ENCODE measurements at regions not wholly inside any gene's neighbourhood (a gene's known extent, or its start where the extent isn't known, plus 50 kb on each side); places are given as distances from the start of the nearest gene placed in this dataset.

DNA sequence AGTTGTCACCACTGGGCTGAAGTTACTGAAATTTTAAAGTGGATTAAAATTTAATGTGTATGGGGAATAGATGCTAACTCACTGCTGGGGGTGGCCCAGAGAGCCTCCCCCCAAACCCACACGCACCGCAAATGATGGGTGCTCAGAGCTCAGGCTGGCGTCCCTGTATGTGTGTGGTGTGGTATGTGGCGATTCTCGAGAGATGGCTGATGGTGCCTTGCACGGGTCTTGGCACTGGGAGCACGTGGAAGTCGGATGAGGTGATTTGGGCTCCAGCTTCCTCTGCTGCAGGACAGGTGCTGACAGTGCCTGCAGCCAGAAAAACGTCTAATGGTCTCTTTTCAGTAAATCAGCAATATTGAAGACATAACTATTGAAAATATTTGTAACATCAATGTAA is 1473.3 kb downstream of the TBC1D22A start:
- no TSS peak for BruUV-seq (replicated peaks)
- H3K4me1 ChIP-seq (ENCODE audit: control insufficient read depth, insufficient read depth, low read length) = no peaks in the 10 kb centered on the region
- ChIA-PET POLR2A (no interaction called here), CTCF (no interaction called here)
- no peak for ATAC-seq
- DNase-seq (ENCODE audit: low read depth, low spot score) = no peak
- no peaks in the 10 kb centered on the region for H3K27me3 ChIP-seq (ENCODE audit: control insufficient read depth, insufficient read depth, low read length)
- intact Hi-C loops (cut with micrococcal nuclease; ENCODE audit: unreplicated experiment) (no loop called here), in situ Hi-C loops (cut with HindIII; ENCODE audit: low pct_unique_long_range_greater_than_20kb, low sequenced_read_pairs) (no loop called here)
- no peak for TF ChIP-seq SIN3A (IDR thresholded peaks at IDR 0.05; ENCODE audit: borderline replicate concordance, insufficient read depth, low read depth, low read length)
- peaks cover 6% of the 10 kb centered on the region; the same call in 1 of the 2 replicates for H3K9me3 ChIP-seq (ENCODE audit: control insufficient read depth, insufficient read depth, low read depth, low read length)
- H3K4me3 ChIP-seq (ENCODE audit: low read depth in 2 of 2, low read length in 2 of 2) = no peak overlapping the region
- H3K27ac ChIP-seq (ENCODE audit: low read length) = no peak overlapping the region
- H3K36me3 ChIP-seq (ENCODE audit: control insufficient read depth, insufficient read depth, low read length) = no peaks in the 10 kb centered on the region

GRCh38 chr22:48234011-48234410 is 1471.6 kb downstream of the TBC1D22A start:
- TF ChIP-seq CTCF (IDR thresholded peaks at IDR 0.05) = no peak
- no peak for TF ChIP-seq SIN3A (IDR thresholded peaks at IDR 0.05; ENCODE audit: borderline replicate concordance, insufficient read depth, low read depth, low read length)
- TF ChIP-seq REST (IDR thresholded peaks at IDR 0.05; ENCODE audit: insufficient read depth in 1 of 2, low read depth in 2 of 2, low read length in 1 of 2) = no peak
- TF ChIP-seq POLR2AphosphoS5 (IDR thresholded peaks at IDR 0.05; ENCODE audit: low read depth, low read length) = no peak
- TF ChIP-seq TCF7L2 (IDR thresholded peaks at IDR 0.05; ENCODE audit: low read depth, low read length) = no peak
- ChIA-PET CTCF (no interaction called here), POLR2A (no interaction called here)
- Histone ChIP-seq H3K27me3 (ENCODE audit: control insufficient read depth, insufficient read depth, low read length) (no peaks in the 10 kb centered on the region), H3K27ac (ENCODE audit: low read length) (no peak overlapping the region), H3K9me3 (ENCODE audit: control insufficient read depth, insufficient read depth, low read depth, low read length) (peaks cover 6% of the 10 kb centered on the region; the same call in 1 of the 2 replicates), H3K4me1 (ENCODE audit: control insufficient read depth, insufficient read depth, low read length) (no peaks in the 10 kb centered on the region), H3K4me3 (ENCODE audit: low read depth in 2 of 2, low read length in 2 of 2) (no peak overlapping the region), H3K36me3 (ENCODE audit: control insufficient read depth, insufficient read depth, low read length) (no peaks in the 10 kb centered on the region)
- DNase-seq (ENCODE audit: low read depth, low spot score) (no peak), ATAC-seq (no peak)
- BruUV-seq (replicated peaks) = no TSS peak
- in situ Hi-C loops (cut with HindIII; ENCODE audit: low pct_unique_long_range_greater_than_20kb, low sequenced_read_pairs) (no loop called here), intact Hi-C loops (cut with micrococcal nuclease; ENCODE audit: unreplicated experiment) (no loop called here)

GRCh38 chr22:48233586-48233985 is 1471.1 kb downstream of the TBC1D22A start:
- POLR2A ChIA-PET = no interaction called here
- no peaks in the 10 kb centered on the region for H3K27me3 ChIP-seq (ENCODE audit: control insufficient read depth, insufficient read depth, low read length)
- H3K36me3 ChIP-seq (ENCODE audit: control insufficient read depth, insufficient read depth, low read length) = no peaks in the 10 kb centered on the region
- H3K4me1 ChIP-seq (ENCODE audit: control insufficient read depth, insufficient read depth, low read length) = no peaks in the 10 kb centered on the region
- in situ Hi-C loops (cut with HindIII; ENCODE audit: low pct_unique_long_range_greater_than_20kb, low sequenced_read_pairs) (no loop called here), intact Hi-C loops (cut with micrococcal nuclease; ENCODE audit: unreplicated experiment) (no loop called here)
- DNase-seq (ENCODE audit: low read depth, low spot score) = no peak
- H3K4me3 ChIP-seq (ENCODE audit: low read depth in 2 of 2, low read length in 2 of 2) = no peak overlapping the region
- ATAC-seq = no peak
- no peak for TF ChIP-seq CTCF (IDR thresholded peaks at IDR 0.05)
- no peak for TF ChIP-seq TCF7L2 (IDR thresholded peaks at IDR 0.05; ENCODE audit: low read depth, low read length)
- no peak for TF ChIP-seq SIN3A (IDR thresholded peaks at IDR 0.05; ENCODE audit: borderline replicate concordance, insufficient read depth, low read depth, low read length)
- no peak for TF ChIP-seq REST (IDR thresholded peaks at IDR 0.05; ENCODE audit: insufficient read depth in 1 of 2, low read depth in 2 of 2, low read length in 1 of 2)
- no peak for TF ChIP-seq POLR2AphosphoS5 (IDR thresholded peaks at IDR 0.05; ENCODE audit: low read depth, low read length)
- CTCF ChIA-PET = no interaction called here
- no peak overlapping the region for H3K27ac ChIP-seq (ENCODE audit: low read length)
- peaks cover 6% of the 10 kb centered on the region; the same call in 1 of the 2 replicates for H3K9me3 ChIP-seq (ENCODE audit: control insufficient read depth, insufficient read depth, low read depth, low read length)
- no TSS peak for BruUV-seq (replicated peaks)

Measured in Panc1 (cell line).